Progenitor cell of endocrine pancreas (in vitro differentiated cells): ENCODE measurements at regions not wholly inside any gene's neighbourhood (a gene's known extent, or its start where the extent isn't known, plus 50 kb on each side); places are given as distances from the start of the nearest gene placed in this dataset.

Experiments used
- DNase-seq: peaks from one replicate; pipeline ENCODE4 v3.0.0; 2021; ENCODE audit warnings: low spot score; ENCODE audit not compliant: unreplicated experiment
- H3K27ac Mint-ChIP-seq: 2 replicates; pipeline ENCODE4 v1.8.0; 2021; ENCODE audit warnings: mild to moderate bottlenecking, moderate library complexity, mixed read lengths
- H3K27me3 Mint-ChIP-seq: 2 replicates; pipeline ENCODE4 v1.8.0; 2021; ENCODE audit warnings: mixed read lengths
- H3K36me3 Mint-ChIP-seq: 2 replicates; pipeline ENCODE4 v1.8.0; 2022; ENCODE audit warnings: mixed read lengths; ENCODE audit not compliant: insufficient read depth
- H3K4me1 Mint-ChIP-seq: 2 replicates; pipeline ENCODE4 v1.8.0; 2021; ENCODE audit warnings: low read depth, mixed read lengths
- H3K4me3 Mint-ChIP-seq: 2 replicates; pipeline ENCODE4 v1.8.0; 2021; ENCODE audit warnings: low read depth, mild to moderate bottlenecking, moderate library complexity, mixed read lengths
- H3K9me3 Mint-ChIP-seq: 2 replicates; pipeline ENCODE4 v1.8.0; 2021; ENCODE audit warnings: low read depth, mixed read lengths
- CTCF ChIP-seq: fragments of 200-600 bp; sonication (generic); IDR thresholded peaks from one replicate; pipeline ENCODE4 v1.5.0; 2021; ENCODE audit warnings: antibody characterized with exemption, mild to moderate bottlenecking; ENCODE audit not compliant: unreplicated experiment

GRCh38 chr5:155738616-155739015 is 588.3 kb upstream of the SGCD start:
- Mint-ChIP-seq H3K4me1 (no peaks in the 10 kb centered on the region), H3K27ac (no peak overlapping the region), H3K9me3 (no peaks in the 10 kb centered on the region), H3K36me3 (no peaks in the 10 kb centered on the region), H3K27me3 (peaks cover 43% of the 10 kb centered on the region), H3K4me3 (no peak overlapping the region)
- DNase-seq = no peak
- no peak for TF ChIP-seq CTCF

GRCh38 chr5:155746367-155747038 is 580.5 kb upstream of the SGCD start:
- DNase-seq = no peak
- Mint-ChIP-seq H3K4me3 (no peak overlapping the region), H3K27me3 (no peaks in the 10 kb centered on the region), H3K9me3 (peaks cover 9% of the 10 kb centered on the region), H3K27ac (no peak overlapping the region), H3K4me1 (peaks cover 3% of the 10 kb centered on the region), H3K36me3 (no peaks in the 10 kb centered on the region)
- no peak for TF ChIP-seq CTCF

- no peak for DNase-seq
- Mint-ChIP-seq H3K4me3 (no peak overlapping the region), H3K36me3 (no peaks in the 10 kb centered on the region), H3K4me1 (peaks cover 3% of the 10 kb centered on the region), H3K27me3 (no peaks in the 10 kb centered on the region), H3K27ac (no peak overlapping the region), H3K9me3 (peaks cover 4% of the 10 kb centered on the region)
- TF ChIP-seq CTCF = no peak
Observed at GRCh38 chr5:155750101-155750500, 576.9 kb upstream of the SGCD start.

- Mint-ChIP-seq H3K27ac (no peak overlapping the region), H3K4me1 (peaks cover 3% of the 10 kb centered on the region), H3K4me3 (no peak overlapping the region), H3K36me3 (no peaks in the 10 kb centered on the region), H3K9me3 (peaks cover 4% of the 10 kb centered on the region), H3K27me3 (peaks cover 2% of the 10 kb centered on the region)
- no peak for DNase-seq
- no peak for TF ChIP-seq CTCF
Observed at GRCh38 chr5:155750571-155750970, 576.4 kb upstream of the SGCD start.

GRCh38 chr5:155753943-155754581 is 572.9 kb upstream of the SGCD start:
- H3K9me3 Mint-ChIP-seq = no peaks in the 10 kb centered on the region
- no peak overlapping the region for H3K4me3 Mint-ChIP-seq
- no peak for DNase-seq
- no peak for TF ChIP-seq CTCF
- no peaks in the 10 kb centered on the region for H3K4me1 Mint-ChIP-seq
- no peak overlapping the region for H3K27ac Mint-ChIP-seq
- H3K36me3 Mint-ChIP-seq = no peaks in the 10 kb centered on the region
- peaks cover 4% of the 10 kb centered on the region for H3K27me3 Mint-ChIP-seq
